IMR-90 (cell line): ENCODE measurements at regions not wholly inside any gene's neighbourhood (a gene's known extent, or its start where the extent isn't known, plus 50 kb on each side); places are given as distances from the start of the nearest gene placed in this dataset.

Experiments used
- ATAC-seq: fragments of 200-7000 bp; cut with Tn5 transposase; 2 replicates; pipeline ENCODE4 v1.9.1; 2020; ENCODE audit warnings: low read depth, mild to moderate bottlenecking, moderate library complexity
- BruUV-seq: library from RNA; stranded (reverse); fragments of 400-500 nt; replicated peaks from 2 replicates; lab custom pipeline; 2021; lab: Mats Ljungman, UMichigan
- CTCF ChIA-PET: fragments of 300-600 bp; formaldehyde crosslinking; extraction: SDS; loops from one replicate; lab custom pipeline; 2021; ENCODE audit warnings: antibody characterized with exemption; lab: Yijun Ruan, JAX
- POLR2A ChIA-PET: fragments of 300-600 bp; sonication (Branson Sonifier 250); formaldehyde crosslinking; loops from one replicate; lab custom pipeline; 2022; ENCODE audit warnings: antibody characterized with exemption; ENCODE audit not compliant: unreplicated experiment; lab: Charles Lee
- DNase-seq: peaks from one replicate; pipeline ENCODE4 v3.0.0; 2013
- H2AFZ ChIP-seq: replicated peaks from 2 replicates; pipeline ENCODE3; 2013; ENCODE audit warnings: low read length, mild to moderate bottlenecking; ENCODE audit not compliant: poor library complexity
- H2AK5ac ChIP-seq: 2 replicates; pipeline ENCODE4 v1.6.1; 2013; ENCODE audit warnings: low read depth, low read length, inconsistent platforms
- H2AK9ac ChIP-seq: replicated peaks from 2 replicates; pipeline ENCODE3; 2013; ENCODE audit warnings: mild to moderate bottlenecking, low read depth, low read length, moderate library complexity; ENCODE audit not compliant: poor library complexity
- H2BK120ac ChIP-seq: 2 replicates; pipeline ENCODE4 v1.6.1; 2013; ENCODE audit warnings: low read depth, low read length, inconsistent platforms
- H2BK15ac ChIP-seq: 3 replicates; pipeline ENCODE4 v1.6.1; 2013; ENCODE audit warnings: low read depth, low read length, inconsistent platforms
- H2BK20ac ChIP-seq: 2 replicates; pipeline ENCODE4 v1.6.1; 2013; ENCODE audit warnings: low read depth, mild to moderate bottlenecking, inconsistent platforms, low read length, moderate library complexity
- H2BK5ac ChIP-seq: 2 replicates; pipeline ENCODE4 v1.6.1; 2013; ENCODE audit warnings: mild to moderate bottlenecking, low read depth, low read length, inconsistent platforms; ENCODE audit not compliant: poor library complexity, severe bottlenecking
- H3K14ac ChIP-seq: replicated peaks from 2 replicates; pipeline ENCODE4 v1.6.1; 2013; ENCODE audit warnings: low read depth, low read length, inconsistent platforms
- H3K18ac ChIP-seq: 2 replicates; pipeline ENCODE4 v1.6.1; 2013; ENCODE audit warnings: low read depth, low read length, control low read depth
- H3K23ac ChIP-seq: 2 replicates; pipeline ENCODE4 v1.6.1; 2013; ENCODE audit warnings: low read depth, low read length, inconsistent platforms
- H3K27ac ChIP-seq: 2 replicates; pipeline ENCODE4 v1.5.1; 2013; ENCODE audit warnings: mild to moderate bottlenecking, control low read depth, low read length; ENCODE audit not compliant: insufficient read depth
- H3K27me3 ChIP-seq: 2 replicates; pipeline ENCODE4 v1.6.1; 2013; ENCODE audit warnings: low read length; ENCODE audit not compliant: control insufficient read depth, insufficient read depth
- H3K36me3 ChIP-seq: 2 replicates; pipeline ENCODE4 v1.6.1; 2013; ENCODE audit warnings: low read length, mixed read lengths; ENCODE audit not compliant: control insufficient read depth, insufficient read depth
- H3K4ac ChIP-seq: 2 replicates; pipeline ENCODE4 v1.6.1; 2013; ENCODE audit warnings: low read depth, low read length, inconsistent platforms
- H3K4me1 ChIP-seq: 2 replicates; pipeline ENCODE4 v1.6.1; 2013; ENCODE audit warnings: low read length, mixed read lengths; ENCODE audit not compliant: control insufficient read depth, insufficient read depth
- H3K4me2 ChIP-seq: 2 replicates; pipeline ENCODE4 v1.6.1; 2013; ENCODE audit warnings: low read depth, mild to moderate bottlenecking, control low read depth, low read length, moderate library complexity
- H3K4me3 ChIP-seq: 2 replicates; pipeline ENCODE4 v1.5.1; 2013; ENCODE audit warnings: low read depth, mild to moderate bottlenecking, control low read depth, low read length, moderate library complexity; ENCODE audit not compliant: insufficient read depth
- H3K56ac ChIP-seq: 2 replicates; pipeline ENCODE4 v1.6.1; 2013; ENCODE audit warnings: low read length, inconsistent platforms; ENCODE audit not compliant: insufficient read depth; ENCODE audit errors: extremely low read depth
- H3K79me1 ChIP-seq, 2 experiments: 2 replicates each; pipeline ENCODE4 v1.6.1; 2013; ENCODE audit warnings: low read length in 2 of 2, inconsistent platforms in 1 of 2, low read depth in 1 of 2
- H3K9ac ChIP-seq: 2 replicates; pipeline ENCODE4 v1.6.1; 2013; ENCODE audit warnings: low read depth, low read length, control low read depth
- H3K9me1 ChIP-seq: 2 replicates; pipeline ENCODE4 v1.6.1; 2013; ENCODE audit warnings: low read length, inconsistent platforms; ENCODE audit not compliant: insufficient read depth
- H3K9me3 ChIP-seq: 2 replicates; pipeline ENCODE4 v1.6.1; 2013; ENCODE audit warnings: low read length; ENCODE audit not compliant: control insufficient read depth, insufficient read depth
- H4K20me1 ChIP-seq: 2 replicates; pipeline ENCODE4 v1.6.1; 2013; ENCODE audit warnings: low read length, inconsistent platforms; ENCODE audit not compliant: insufficient read depth
- H4K5ac ChIP-seq: 2 replicates; pipeline ENCODE4 v1.6.1; 2013; ENCODE audit warnings: mild to moderate bottlenecking, low read depth, low read length, control low read depth
- H4K8ac ChIP-seq, 2 experiments: 2 replicates each; pipeline ENCODE4 v1.6.1; 2013; ENCODE audit warnings: low read depth in 2 of 2, low read length in 2 of 2, control low read depth in 1 of 2, inconsistent platforms in 1 of 2
- H4K91ac ChIP-seq: 2 replicates; pipeline ENCODE4 v1.6.1; 2013; ENCODE audit warnings: low read depth, low read length, inconsistent platforms; ENCODE audit not compliant: insufficient read depth
- CHD1 ChIP-seq: IDR thresholded peaks from 2 replicates; pipeline ENCODE4 v1.6.1; 2012; ENCODE audit warnings: low read depth, low read length, improper control_type of control experiment
- CTCF ChIP-seq: conservative IDR thresholded peaks from 2 replicates; pipeline ENCODE4 v1.5.1; 2012; ENCODE audit warnings: mild to moderate bottlenecking, low read depth, low read length, improper control_type of control experiment
- POLR2A ChIP-seq: IDR thresholded peaks from 2 replicates; pipeline ENCODE4 v1.6.1; 2012; ENCODE audit warnings: mild to moderate bottlenecking, low read depth, low read length
- USF2 ChIP-seq: fragments of 150-350 bp; IDR thresholded peaks from 2 replicates; pipeline ENCODE4 v1.6.1; 2017; ENCODE audit warnings: mild to moderate bottlenecking, antibody characterized with exemption, low read length, low read depth
- WGBS, 2 experiments: methylation state at CpG; one replicate each; pipeline versions ENCODE4 v1.1.5 to v1.1.7; 2013; ENCODE audit warnings: missing lambda C conversion rate in 2 of 2; ENCODE audit not compliant: insufficient read length in 1 of 2; ENCODE audit errors: extremely low coverage in 2 of 2; 5-methylcytosine and 5-hydroxymethylcytosine counted together
- dilution Hi-C: fragments of 300-500 bp; cut with HindIII; formaldehyde crosslinking; loops from one replicate; pipeline ENCODE4 v1.14.3; 2018; ENCODE audit warnings: low sequenced_read_pairs; ENCODE audit not compliant: unreplicated experiment
- in situ Hi-C: fragments of 300-500 bp; cut with MboI; formaldehyde crosslinking; loops from 3 replicates; pipeline ENCODE4 v1.14.3; 2019; ENCODE audit warnings: low sequenced_read_pairs, inconsistent platforms, mixed read lengths
- intact Hi-C: fragments of 100-400 bp; cut with micrococcal nuclease; formaldehyde crosslinking; loops from 2 replicates; pipeline ENCODE4 v1.10.0; 2022

GRCh38 chr6:130755368-130756034 is 71.7 kb upstream of the SMLR1 start:
- intact Hi-C loops = no loop called here
- no peak overlapping the region for H2BK120ac ChIP-seq
- H2AFZ ChIP-seq = no peak overlapping the region
- no peak overlapping the region for H3K14ac ChIP-seq
- no peak overlapping the region for H3K4me2 ChIP-seq
- H3K79me1 ChIP-seq = no peaks in the 10 kb centered on the region
- no peak overlapping the region for H3K27ac ChIP-seq
- H2AK5ac ChIP-seq = no peak overlapping the region
- no peak overlapping the region for H4K91ac ChIP-seq
- H2BK20ac ChIP-seq = no peak overlapping the region
- no peak overlapping the region for H2BK5ac ChIP-seq
- no TSS peak for BruUV-seq
- ChIA-PET CTCF (no interaction called here), POLR2A (no interaction called here)
- H3K4me3 ChIP-seq = no peak overlapping the region
- no peaks in the 10 kb centered on the region for H3K9me1 ChIP-seq
- no peak overlapping the region for H3K56ac ChIP-seq
- H4K20me1 ChIP-seq = no peaks in the 10 kb centered on the region
- H3K27me3 ChIP-seq = no peaks in the 10 kb centered on the region; the same call in 1 of the 2 replicates
- H3K36me3 ChIP-seq = no peaks in the 10 kb centered on the region
- H3K4me1 ChIP-seq = peaks cover 1% of the 10 kb centered on the region; the same call in 1 of the 2 replicates
- no peak overlapping the region for H3K4ac ChIP-seq
- in situ Hi-C loops = loop anchor here (25.0 kb wide), 1 partner anchor 693 kb away; no protein-coding TSS in a partner anchor
- no peak overlapping the region for H3K18ac ChIP-seq
- H3K23ac ChIP-seq = no peak overlapping the region
- DNase-seq (no peak), ATAC-seq (no peak)
- no peak for TF ChIP-seq POLR2A
- no peak for TF ChIP-seq USF2
- no peak for TF ChIP-seq CHD1
- no peak for TF ChIP-seq CTCF
- WGBS, 2 experiments = no CpG with 5 or more reads among the region's 5 CpGs
- dilution Hi-C loops = no loop called here
- no peaks in the 10 kb centered on the region for H3K9me3 ChIP-seq
- no peak overlapping the region for H4K8ac ChIP-seq
- no peak overlapping the region for H3K9ac ChIP-seq
- H2AK9ac ChIP-seq = no peak overlapping the region
- H4K5ac ChIP-seq = no peak overlapping the region
- H2BK15ac ChIP-seq = no peak overlapping the region
